Iris pigment epithelial cell (primary cell): ENCODE measurements at regions not wholly inside any gene's neighbourhood (a gene's known extent, or its start where the extent isn't known, plus 50 kb on each side); places are given as distances from the start of the nearest gene placed in this dataset.
"Not testable (repeated sequence)": the region's sequence is repeated elsewhere in the genome, so short reads cannot be mapped to it uniquely, and the experiment has no call there.

Source experiments
- DNase-seq: peaks from one replicate; pipeline ENCODE4 v3.0.0-alpha.2; 2011; ENCODE audit warnings: low read depth

DNA sequence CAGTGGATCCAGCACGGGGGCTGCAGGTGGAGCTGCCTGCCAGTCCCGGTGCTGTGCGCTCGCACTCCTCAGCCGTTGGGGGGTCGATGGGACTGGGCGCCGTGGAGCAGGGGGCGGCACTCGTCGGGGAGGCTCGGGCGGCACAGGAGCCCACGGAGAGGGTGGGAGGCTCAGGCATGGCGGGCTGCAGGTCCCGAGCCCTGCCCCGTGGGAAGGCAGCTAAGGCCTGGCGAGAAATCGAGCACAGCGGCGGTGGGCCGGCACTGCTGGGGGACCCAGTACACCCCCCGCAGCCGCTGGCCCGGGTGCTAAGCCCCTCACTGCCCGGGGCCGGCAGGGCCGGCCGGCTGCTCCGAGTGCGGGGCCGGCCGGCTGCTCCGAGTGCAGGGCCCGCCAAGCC lies 52.3 kb upstream of the MARK1 start:
- not testable (repeated sequence) for DNase-seq

DNA sequence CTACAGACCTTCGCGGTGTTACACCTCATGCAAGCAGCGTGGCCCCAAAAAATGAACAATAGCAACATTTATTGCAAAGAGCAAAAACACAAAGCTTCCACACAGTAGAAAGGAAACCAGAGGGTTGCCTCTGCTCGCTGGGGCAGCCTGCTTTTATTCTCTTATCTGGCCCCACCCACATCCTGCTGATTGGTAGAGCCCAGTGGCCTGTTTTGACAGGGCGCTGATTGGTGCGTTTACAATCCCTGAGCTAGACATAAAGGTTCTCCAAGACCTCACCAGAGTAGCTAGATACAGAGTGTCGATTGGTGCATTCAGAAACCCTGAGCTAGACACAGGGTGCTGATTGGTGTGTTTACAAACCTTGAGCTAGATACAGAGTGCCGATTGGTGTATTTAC lies 52.8 kb upstream of the MARK1 start:
- DNase-seq, result not testable (repeated sequence)

DNA sequence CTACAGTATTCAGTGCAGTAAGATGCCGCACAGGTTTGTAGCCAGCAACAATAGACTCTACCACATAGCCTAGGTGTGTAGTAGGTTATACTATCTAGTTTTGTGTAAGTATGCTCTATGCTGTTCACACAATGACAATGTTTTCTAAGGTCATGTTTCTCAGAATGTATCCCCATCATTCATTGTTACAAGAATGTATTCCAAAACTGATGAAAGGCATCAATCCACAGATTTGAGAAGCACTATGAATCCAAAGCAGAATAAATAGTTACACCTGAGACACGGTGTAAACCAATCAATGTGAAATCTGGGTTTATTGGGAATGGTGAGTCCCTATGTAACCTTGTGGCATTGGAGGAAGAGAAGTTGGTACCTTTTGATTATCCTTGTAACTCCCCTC lies 54.5 kb upstream of the MARK1 start:
- DNase-seq, result no peak

GRCh38 chr1:220462752-220463151 lies 65.2 kb upstream of the MARK1 start:
- no peak for DNase-seq

- no peak for DNase-seq
These were observed 69.0 kb upstream of the MARK1 start for GRCh38 chr1:220458936-220459335.

- DNase-seq, result no peak
These were observed 69.9 kb upstream of the MARK1 start for GRCh38 chr1:220457957-220458609.

GRCh38 chr1:220455559-220455958 lies 72.4 kb upstream of the MARK1 start:
- DNase-seq, result no peak

- DNase-seq, result no peak
These were observed 73.7 kb upstream of the MARK1 start for GRCh38 chr1:220454155-220454777.

GRCh38 chr1:220453371-220453770 lies 74.6 kb upstream of the MARK1 start:
- no peak for DNase-seq

- DNase-seq, result no peak
These were observed 76.4 kb upstream of the MARK1 start for GRCh38 chr1:220451532-220451931.

DNA sequence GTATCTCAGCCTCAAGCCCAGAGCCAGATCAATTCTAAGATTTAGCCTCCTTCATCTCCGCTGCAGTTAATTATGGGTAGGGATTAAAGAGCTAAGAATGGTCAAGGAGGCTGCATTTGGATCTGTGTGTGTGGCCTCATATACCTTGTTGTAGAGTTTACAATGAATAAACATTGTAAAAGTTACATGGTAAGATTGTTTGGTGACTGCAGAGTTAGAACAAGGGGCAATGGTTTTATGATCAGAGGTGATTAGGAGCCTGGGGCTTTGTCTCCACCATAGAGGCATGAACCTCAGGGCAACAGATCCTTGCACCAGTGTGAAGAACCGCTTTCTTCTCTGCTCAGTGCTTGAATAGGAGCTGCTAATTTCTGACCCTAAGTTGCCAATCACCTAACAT lies 77.0 kb upstream of the MARK1 start:
- DNase-seq, result no peak

GRCh38 chr1:220448217-220448616 lies 79.7 kb upstream of the MARK1 start:
- DNase-seq, result no peak

DNA sequence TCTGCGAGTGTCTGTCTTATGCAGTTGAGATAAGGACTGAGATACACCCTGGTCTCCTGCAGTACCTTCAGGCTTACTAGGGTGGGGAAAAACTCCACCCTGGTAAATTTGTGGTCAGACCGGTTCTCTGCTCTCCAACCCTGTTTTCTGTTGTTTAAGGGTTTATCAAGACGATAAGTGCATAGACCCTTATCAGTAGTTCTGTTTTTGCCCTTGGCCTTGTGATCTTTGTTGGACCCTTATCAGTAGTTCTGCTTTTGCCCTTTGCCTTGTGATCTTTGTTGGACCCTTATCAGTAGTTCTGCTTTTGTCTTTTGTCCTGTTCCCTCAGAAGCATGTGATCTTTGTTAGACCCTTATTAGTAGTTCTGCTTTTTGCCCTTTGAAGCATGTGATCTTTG lies 83.3 kb upstream of the MARK1 start:
- not testable (repeated sequence) for DNase-seq

DNA sequence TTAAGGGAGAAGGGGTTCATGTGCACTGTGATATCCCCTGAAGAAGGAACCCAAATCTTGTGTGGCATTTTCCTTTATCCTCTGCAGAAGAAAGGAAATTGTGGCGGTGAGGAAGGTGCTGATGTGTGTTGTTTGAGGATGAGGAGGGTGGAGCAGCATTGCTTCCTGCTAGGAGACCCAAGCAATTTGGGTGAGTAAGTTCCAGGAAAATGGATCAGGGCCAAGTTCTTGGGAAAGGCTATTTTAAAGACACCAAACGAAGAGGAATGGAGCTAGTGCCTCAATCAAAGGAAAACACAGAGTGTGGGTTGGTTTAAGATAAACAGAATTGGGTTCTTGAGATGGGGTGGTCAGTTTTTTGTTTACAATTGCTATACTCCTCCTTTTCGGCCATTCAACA lies 86.7 kb upstream of the MARK1 start:
- DNase-seq, result no peak

- DNase-seq, result no peak
These were observed 89.2 kb upstream of the MARK1 start for GRCh38 chr1:220438741-220439140.

DNA sequence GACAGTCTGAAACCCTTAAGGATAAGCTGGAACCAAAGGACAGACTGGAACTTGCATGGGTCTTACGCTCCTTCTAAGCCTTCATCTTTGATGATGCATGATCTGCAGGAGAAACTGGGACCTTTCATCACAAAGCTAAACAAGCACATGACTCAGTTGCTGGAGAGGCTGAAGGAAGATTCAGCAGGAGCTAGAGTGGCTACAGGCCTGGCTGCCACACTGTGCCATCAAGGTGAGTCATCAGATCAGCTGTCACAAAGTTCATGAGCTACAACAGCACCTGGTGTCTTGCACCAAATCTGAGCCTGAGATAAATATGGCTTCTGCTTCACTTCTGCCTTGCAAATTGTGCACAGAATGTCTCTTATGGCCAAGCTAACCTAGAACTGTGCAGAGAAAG lies 95.5 kb upstream of the MARK1 start:
- no peak for DNase-seq

DNA sequence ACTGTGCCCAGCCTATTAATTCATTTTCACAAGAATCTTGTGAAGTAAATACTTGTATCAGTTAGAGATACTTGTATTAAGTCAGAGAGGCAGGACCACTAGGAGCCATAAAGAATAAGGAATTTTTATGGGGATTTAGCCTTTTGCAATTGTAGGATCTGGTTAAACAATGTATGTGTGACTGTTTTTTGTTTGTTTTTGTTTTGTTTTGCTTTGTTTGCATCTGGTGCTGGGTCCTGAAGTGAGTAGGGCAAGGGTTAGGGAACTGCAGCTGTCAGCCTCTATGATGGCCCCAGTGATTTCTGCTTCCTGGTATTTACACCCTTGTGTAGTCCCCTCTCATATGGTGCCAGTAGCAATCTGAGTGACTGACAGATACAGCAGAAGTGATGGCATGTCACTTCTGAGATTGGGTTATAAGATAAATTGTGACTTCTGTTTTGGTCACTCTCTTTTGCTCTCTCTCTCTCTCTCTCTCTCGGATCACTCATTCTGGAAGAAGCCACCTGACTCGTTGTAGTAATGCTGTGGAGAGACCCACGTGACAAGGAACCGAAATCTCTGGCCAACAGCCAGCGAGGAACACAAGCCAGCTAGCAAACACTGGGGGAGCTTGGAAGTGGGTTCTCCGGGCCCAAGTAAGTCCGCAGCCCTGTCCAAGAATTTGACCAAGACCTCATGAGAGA lies 96.2 kb upstream of the MARK1 start:
- DNase-seq, result no peak

GRCh38 chr1:220430586-220430985 lies 97.3 kb upstream of the MARK1 start:
- DNase-seq, result no peak

GRCh38 chr1:220430059-220430458 lies 97.9 kb upstream of the MARK1 start:
- peak; percentile 20 for DNase-seq

- no peak for DNase-seq
These were observed 100.9 kb upstream of the MARK1 start for GRCh38 chr1:220426989-220427388.

DNA sequence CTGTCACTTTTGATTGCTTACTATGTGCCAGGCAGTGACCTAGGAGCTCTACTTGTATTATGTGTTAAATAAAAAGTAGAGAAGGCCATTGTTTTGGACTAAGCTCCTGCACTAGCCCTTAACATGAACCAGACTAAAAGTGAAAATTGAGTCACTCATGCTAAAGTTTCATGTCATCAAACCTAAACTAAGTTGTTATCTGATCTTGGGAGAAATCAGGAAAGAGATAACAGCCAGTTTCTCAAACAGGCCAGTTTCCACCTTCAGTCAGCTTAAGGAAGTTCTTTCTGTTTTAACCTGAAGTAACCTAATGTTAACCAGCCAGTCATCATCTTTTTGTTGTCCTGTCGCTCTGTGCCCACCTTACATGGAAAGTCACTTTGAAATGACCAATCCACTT lies 102.1 kb upstream of the MARK1 start:
- no peak for DNase-seq

DNA sequence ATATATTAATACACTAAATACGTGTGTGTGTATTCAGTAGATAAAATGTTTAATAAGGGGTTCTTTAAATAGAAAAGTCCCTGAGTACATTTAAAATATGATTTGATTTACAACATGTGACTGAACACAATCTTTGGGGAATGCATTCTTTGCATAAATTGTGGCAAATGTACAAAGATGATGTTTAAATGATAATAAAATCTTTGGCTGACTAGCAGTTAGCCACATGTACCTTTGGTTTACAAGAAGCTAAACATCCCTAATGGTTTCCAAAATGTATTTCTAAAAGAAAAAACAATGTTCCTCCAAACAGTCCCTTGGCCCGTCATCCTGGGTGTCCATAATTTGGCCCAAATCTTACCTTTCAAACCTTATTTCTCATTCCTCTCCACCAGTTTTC lies 106.4 kb upstream of the MARK1 start:
- no peak for DNase-seq

DNA sequence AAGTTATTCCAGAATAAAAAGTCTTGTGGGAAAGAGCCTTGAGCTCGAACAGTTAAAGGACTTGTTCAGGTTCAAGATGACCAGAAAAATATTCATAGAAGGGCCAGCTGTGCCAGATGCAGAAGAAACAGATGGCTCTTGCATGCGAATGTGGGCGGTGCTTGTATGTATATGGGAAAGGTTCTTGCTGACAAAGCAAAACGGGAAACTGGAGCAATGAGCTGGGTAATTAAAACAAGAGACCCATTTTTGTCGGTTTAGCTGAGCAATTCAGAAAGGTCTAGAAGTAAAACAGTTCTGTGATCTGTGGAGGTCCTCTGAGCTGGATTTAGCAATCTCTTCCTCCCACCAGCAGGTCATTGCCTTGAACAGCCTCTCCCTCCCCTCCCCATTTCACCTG lies 107.2 kb upstream of the MARK1 start:
- DNase-seq, result no peak

- not testable (repeated sequence) for DNase-seq
These were observed 115.6 kb upstream of the MARK1 start for GRCh38 chr1:220412382-220412781.
